Adrenal gland (tissue), 5 donors: ENCODE measurements at regions not wholly inside any gene's neighbourhood (a gene's known extent, or its start where the extent isn't known, plus 50 kb on each side); places are given as distances from the start of the nearest gene placed in this dataset.

Source experiments
- POLR2A ChIP-seq, 2 donors: fragments of 450-650 bp; IDR thresholded peaks; one replicate each; pipeline ENCODE4 v1.6.1; 2017; ENCODE audit warnings: antibody characterized with exemption in 2 of 2, mild to moderate bottlenecking in 2 of 2, moderate library complexity in 1 of 2
- TF ChIP-seq, protein P1 (sequence below), 6 experiments: fragments of 450-650 bp in 4 of 6; fragments of 200-600 bp in 2 of 6; sonication (generic) in 1 of 6; IDR thresholded peaks; 1 replicate in 5 of 6; 2 replicates in 1 of 6; pipeline versions ENCODE4 v1.5.1 to v1.8.0; 2016 to 2021; ENCODE audit warnings: antibody characterized with exemption in 6 of 6, mild to moderate bottlenecking in 2 of 6, moderate library complexity in 1 of 6
- donor health status: DM: no; HTN: no; CAD: no.

DNA sequence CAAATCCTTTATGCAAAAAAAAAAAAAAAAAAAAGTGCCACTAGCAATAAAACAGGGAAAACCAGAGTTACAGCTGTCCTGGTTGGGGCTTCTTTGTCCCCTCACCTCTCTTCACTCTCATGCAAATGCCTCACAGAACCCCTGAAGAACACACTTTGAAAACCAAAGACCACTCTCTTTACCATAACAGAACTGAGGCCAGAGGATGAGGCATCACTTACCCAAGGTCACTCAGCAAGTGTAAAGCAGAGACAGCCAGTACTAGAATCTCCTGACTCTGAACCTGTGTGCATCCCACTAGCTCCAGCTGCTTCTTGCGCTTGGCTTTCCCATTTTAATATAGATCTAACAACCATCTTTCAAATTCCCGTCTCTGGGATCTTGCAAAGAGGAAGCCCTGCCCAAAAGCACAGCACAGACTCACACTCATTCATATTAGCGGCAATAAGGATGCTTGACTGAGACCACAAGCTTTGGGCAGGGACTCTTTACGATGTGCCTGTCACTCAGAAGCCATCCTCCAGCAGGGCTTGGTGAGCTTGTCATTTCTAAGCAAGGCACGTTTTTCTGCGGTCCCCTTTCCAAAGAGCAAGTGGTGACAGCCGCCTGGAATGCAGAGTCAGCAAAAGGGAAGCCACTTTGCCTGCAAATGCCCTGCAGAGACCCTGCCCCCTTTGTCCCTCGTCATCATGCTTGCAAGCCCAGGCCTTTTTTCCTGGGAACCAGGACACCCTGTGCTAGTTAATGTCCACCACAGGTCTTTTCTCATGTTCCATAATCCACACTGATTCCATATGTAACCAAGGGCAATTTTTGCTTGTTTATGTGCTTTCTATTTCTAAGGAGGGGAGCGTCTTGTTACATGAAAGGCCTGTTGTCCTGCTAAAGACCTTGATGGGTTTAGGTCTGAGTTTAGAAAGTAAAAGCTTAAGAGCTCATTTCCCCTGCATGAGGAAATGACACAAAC is 76.5 kb upstream of the NFIA start:
- TF ChIP-seq, protein P1, sequence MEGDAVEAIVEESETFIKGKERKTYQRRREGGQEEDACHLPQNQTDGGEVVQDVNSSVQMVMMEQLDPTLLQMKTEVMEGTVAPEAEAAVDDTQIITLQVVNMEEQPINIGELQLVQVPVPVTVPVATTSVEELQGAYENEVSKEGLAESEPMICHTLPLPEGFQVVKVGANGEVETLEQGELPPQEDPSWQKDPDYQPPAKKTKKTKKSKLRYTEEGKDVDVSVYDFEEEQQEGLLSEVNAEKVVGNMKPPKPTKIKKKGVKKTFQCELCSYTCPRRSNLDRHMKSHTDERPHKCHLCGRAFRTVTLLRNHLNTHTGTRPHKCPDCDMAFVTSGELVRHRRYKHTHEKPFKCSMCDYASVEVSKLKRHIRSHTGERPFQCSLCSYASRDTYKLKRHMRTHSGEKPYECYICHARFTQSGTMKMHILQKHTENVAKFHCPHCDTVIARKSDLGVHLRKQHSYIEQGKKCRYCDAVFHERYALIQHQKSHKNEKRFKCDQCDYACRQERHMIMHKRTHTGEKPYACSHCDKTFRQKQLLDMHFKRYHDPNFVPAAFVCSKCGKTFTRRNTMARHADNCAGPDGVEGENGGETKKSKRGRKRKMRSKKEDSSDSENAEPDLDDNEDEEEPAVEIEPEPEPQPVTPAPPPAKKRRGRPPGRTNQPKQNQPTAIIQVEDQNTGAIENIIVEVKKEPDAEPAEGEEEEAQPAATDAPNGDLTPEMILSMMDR (IDR thresholded peaks at IDR 0.05): no peak
- no peak for TF ChIP-seq POLR2A (IDR thresholded peaks at IDR 0.05)
